Testis (tissue), 2 donors: ENCODE measurements at regions not wholly inside any gene's neighbourhood (a gene's known extent, or its start where the extent isn't known, plus 50 kb on each side); places are given as distances from the start of the nearest gene placed in this dataset.

Source experiments
- POLR2A ChIP-seq: fragments of 450-650 bp; IDR thresholded peaks from one replicate; pipeline ENCODE4 v1.6.1; 2017; ENCODE audit warnings: antibody characterized with exemption, mild to moderate bottlenecking, moderate library complexity
- TF ChIP-seq, protein P1 (sequence below), 3 experiments: fragments of 450-650 bp in 2 of 3; fragments of 200-600 bp in 1 of 3; sonication (generic) in 1 of 3; IDR thresholded peaks; one replicate each; pipeline ENCODE4 v1.5.1; 2016 to 2019; ENCODE audit warnings: antibody characterized with exemption in 3 of 3, mild to moderate bottlenecking in 2 of 3, moderate library complexity in 1 of 3

DNA sequence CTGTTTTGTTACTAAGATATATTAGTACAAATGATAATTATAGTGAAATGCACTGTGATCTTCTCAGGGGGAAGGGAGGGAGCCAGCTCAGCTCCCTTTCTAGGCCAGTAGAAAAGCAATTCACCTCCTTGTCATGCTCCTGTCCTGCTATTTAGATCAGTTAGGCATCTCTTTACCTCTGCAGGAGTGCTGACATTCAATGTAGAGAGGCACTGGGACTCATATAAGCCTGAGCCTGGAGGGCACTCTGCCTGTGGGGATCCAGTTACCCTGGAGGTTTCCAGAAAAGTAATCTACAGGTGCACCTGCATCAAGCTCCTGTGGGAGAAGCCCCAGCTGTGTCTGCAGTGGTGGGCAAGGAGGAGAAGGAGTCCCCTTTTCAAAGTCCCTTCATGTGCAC, 277.0 kb downstream of the CPS1 start:
- TF ChIP-seq POLR2A = no peak
- TF ChIP-seq, protein P1, sequence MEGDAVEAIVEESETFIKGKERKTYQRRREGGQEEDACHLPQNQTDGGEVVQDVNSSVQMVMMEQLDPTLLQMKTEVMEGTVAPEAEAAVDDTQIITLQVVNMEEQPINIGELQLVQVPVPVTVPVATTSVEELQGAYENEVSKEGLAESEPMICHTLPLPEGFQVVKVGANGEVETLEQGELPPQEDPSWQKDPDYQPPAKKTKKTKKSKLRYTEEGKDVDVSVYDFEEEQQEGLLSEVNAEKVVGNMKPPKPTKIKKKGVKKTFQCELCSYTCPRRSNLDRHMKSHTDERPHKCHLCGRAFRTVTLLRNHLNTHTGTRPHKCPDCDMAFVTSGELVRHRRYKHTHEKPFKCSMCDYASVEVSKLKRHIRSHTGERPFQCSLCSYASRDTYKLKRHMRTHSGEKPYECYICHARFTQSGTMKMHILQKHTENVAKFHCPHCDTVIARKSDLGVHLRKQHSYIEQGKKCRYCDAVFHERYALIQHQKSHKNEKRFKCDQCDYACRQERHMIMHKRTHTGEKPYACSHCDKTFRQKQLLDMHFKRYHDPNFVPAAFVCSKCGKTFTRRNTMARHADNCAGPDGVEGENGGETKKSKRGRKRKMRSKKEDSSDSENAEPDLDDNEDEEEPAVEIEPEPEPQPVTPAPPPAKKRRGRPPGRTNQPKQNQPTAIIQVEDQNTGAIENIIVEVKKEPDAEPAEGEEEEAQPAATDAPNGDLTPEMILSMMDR (IDR thresholded peaks at IDR 0.05) = no peak
